HG02981 (cell line): ENCODE measurements at regions not wholly inside any gene's neighbourhood (a gene's known extent, or its start where the extent isn't known, plus 50 kb on each side); places are given as distances from the start of the nearest gene placed in this dataset.
"Not testable (repeated sequence)": the region's sequence is repeated elsewhere in the genome, so short reads cannot be mapped to it uniquely, and the experiment has no call there.

Experiments
- ATAC-seq: cut with Tn5 transposase; IDR thresholded peaks from one replicate; pipeline ENCODE4 v1.9.1; 2021; ENCODE audit warnings: mild to moderate bottlenecking, moderate library complexity; ENCODE audit not compliant: unreplicated experiment

DNA sequence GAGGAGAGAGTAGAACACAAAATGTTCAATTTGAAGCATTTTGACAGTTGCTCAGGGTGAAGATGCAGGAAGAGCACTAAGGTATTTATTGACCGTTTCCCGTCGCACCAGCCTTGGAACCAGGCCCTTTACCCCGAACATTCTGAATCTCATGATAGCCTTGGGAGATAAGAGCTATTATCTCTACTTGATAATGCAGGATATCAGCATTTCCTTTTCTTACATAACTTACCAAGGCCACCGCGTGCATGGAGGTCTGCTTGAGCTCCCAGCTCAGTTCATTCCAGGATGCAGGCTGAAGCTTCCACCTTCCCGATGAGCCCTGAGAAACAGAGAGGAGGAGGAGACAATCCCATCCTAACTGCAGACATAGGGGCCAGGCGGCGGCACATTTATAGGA lies 324.2 kb upstream of the COBL start:
- no peak for ATAC-seq

DNA sequence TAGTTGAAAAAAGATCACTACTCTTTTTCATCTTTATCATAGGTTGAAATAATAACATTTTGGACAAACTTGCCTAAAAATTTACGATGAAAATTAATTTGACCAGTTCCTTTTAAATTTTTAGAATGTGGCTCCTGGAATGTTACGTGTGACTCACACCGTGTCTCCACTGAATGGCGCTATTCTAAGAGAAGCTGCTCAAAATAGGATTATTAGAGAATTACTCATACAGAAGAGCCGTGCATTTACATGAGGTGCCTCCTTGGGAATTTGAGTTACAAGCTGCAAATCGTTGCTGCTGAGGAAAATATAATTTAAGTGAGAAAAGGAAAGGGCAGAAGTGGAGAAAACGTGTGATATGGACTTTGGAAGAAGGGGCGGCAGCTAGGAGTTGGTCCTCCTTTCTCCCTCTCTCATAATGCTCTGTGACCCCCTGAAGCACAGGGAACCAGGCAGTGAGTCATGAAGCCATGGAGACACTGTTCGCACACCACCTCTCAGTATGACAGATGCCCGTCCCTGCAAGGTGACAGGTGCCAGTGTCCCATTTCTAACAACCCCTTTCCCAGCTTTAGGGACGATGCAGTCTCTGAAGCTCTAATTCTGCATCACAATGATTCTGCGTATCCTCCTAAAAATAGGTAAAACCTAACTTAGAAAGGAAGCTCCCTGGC lies 323.2 kb upstream of the COBL start:
- ATAC-seq = no peak

DNA sequence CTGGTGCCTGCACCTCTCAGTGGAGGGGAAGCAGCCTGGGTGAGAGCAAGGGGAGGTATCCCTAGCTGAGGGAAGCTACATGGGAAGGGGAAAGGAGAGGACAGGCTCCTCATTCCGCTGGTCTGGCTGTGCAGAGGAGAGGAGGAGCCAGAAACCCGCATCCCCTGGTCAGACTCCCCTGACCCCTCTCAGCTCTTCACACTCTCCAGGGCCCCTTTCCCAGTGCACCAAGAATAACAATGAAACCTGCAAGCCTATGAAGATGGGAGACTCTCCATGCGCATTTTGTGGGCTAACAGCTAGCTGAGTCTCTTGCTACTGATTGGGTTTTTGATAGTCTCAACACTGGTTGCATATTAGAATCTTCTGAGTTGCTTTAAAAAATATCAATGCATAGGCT lies 319.9 kb upstream of the COBL start:
- ATAC-seq = no peak

DNA sequence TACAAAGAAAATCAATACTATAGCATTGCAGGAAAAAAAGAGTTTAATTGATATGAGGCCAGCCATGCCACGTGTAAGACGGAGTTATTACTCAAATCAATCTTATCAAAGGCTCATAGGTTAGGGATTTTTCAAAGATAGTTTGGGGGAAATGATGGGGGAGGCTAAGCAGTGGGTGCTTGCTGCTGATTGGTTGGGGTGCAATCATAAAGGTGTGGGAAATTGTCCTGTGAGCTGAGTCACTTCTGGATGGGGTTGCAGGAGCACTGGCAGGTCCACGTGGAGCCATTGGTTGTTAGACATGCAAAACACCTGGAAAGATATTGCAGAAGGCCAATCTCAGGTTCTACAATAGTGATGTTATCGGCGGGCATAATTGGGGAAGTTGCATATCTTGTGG lies 319.2 kb upstream of the COBL start:
- no peak for ATAC-seq

DNA sequence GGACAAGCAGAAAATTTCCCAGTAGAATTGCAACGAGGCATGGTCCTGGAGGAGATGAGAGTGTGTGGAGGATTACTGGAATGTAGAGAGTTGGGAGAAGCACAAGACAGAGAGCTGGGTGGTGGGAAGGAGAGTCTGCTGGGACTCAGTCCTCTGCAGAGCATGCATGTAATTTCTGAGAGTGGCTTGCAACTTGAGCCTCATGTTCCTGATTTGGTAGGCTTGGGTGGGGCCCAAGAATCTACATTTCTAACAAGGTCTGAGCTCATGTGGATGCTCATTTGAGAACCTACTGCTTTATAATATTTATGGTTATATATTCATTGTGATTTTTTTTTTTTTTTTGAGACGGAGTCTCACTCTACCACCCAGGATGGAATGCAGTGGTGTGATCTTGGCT lies 317.9 kb upstream of the COBL start:
- no peak for ATAC-seq

DNA sequence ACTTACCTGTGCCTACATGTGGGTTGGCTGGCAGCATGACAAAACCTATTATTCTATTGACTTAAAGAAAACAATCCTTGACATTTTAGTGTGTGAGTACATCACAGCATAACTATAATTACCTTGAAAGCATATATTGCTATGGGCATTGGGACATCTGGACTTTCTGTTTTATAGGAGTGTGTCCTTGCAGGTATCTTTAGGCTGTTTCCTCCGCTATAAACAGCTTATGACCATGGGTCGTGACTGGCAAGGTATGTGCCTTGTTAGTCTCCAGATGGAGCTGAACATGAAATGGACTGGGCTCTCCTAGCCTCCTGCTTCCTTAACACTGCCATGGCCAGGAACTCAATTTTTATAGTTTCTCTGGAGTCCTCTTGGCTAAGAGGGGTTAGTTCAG lies 317.4 kb upstream of the COBL start:
- ATAC-seq = no peak

DNA sequence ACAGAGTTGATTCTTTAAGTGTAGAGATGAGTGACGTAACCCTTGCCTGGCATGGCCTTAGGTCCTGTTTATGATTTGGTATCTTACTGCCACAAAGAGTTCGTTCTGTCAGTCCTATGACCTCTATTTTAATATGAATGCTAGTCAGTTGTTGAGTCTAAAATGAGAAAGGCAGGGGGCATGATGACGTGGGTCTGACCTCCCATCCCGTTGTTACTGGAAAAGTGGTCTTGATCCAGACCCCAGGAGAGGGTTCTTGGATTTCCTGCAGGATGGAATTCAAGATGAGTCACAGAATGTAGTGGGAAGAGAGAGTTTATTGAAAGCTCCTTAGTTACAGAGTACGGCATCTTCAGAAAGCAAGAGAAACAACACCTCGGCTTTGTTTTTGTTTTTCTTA lies 317.0 kb upstream of the COBL start:
- no peak for ATAC-seq

DNA sequence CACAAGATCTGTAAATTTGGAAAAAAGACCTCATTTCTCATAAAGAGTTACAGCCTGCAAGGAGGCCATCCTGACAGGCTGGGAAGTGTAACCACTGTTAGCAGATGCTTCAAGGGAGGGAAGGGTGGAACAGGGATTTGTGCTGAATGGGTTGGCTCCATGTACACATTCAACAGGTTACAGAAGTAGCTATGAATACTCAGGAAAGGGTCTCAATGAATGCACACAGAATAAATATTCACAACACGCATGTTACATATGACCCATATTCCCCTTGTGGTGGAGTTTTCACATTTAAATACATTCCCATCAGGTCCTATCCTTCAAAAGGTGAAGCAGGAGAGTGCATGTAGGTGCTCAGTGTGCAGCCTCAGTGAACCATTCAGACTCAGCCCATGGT lies 316.4 kb upstream of the COBL start:
- ATAC-seq = no peak

DNA sequence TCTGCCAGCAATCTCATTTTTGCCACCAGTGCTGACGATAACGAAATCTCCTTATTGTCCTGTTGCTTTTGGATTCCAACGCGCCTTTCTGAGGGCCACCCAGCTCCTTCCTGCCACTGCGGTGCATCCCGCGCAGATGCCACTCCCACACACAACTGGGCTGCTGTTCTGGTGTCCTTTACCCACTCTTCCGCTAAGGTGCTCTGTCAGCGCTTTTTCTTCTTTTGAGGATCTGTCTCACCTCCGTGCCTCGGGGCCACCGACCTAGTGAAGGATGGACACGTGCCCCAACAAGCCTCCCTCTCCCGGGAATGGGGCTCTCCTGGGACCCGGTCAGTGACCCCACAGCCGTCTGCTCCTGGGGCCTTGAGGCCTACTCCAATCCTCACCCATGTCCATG lies 314.3 kb upstream of the COBL start:
- no peak for ATAC-seq

DNA sequence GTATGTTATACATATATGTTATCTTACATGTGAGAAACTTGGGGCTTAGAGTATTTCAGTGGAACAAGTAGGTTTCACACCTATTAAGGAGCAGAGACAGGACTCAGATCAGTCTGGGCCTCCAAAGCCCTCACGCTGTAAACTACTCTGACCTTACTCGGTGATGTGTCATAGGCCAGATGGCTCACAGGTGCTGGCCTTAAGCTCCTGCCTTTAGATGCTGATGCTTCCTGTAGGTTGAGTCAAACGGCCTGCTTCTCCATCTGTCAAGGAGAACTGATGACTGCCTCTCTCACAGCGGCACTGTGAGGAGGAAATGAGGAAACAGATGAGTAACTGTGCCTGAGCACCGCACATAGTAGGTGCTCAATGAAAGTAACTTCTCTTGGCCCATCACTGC lies 312.6 kb upstream of the COBL start:
- ATAC-seq = no peak

DNA sequence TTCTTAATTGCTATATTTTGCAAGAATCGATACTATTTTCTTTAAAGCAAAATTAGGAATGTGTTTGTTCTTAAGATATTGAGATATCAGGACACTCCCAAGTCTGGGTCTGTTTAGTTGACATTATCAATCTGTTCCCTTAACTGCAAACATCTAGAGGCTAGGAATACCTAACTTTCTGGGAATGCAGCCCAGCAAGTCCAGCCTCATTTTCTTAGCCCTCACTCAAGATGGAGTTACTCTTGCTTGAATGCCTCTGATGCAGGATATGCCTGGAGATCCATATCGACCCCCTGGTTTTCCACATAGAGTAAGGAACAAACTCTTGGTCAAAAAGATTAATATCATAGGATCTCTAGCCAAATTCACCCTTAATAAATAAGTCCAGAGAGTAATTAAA lies 305.3 kb upstream of the COBL start:
- ATAC-seq = no peak

DNA sequence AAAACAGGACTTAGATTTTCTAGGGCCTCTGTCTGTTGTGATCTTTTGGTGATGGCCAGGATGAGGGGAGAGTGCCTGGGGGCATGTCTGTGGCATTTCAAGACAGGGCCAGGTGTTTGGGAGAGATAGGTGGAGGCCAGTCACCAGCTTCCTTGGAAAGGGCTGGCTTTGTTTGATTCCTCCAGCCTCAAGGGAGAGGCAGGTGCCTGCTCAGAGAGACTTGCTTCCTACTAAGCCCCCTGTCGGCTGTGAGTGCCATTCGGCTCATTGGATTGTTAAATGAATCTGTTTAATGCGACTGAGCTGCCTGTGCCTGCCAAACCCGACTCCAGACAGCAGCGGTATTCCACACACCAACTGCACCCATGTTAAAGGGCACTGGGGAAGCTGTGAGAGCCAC lies 304.1 kb upstream of the COBL start:
- ATAC-seq = no peak

DNA sequence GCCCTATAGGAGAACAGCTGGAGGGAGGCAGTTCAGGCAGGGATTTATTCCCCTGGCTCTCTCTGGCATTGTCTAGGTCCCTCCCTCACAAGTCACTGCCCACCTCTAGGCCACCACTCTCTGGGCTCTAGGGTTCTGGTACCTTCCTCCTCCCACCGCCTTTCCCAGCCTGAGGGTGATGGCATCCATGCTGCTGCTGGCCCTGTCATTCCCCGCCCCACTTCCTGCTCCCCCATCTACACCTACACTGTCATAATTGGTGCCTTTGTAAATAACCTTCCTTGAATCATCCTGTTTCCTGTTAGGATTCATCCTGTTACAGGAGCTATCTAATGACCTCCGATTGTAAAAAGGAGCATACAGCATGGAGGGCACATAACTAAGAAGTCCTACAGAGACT lies 303.3 kb upstream of the COBL start:
- ATAC-seq = no peak

DNA sequence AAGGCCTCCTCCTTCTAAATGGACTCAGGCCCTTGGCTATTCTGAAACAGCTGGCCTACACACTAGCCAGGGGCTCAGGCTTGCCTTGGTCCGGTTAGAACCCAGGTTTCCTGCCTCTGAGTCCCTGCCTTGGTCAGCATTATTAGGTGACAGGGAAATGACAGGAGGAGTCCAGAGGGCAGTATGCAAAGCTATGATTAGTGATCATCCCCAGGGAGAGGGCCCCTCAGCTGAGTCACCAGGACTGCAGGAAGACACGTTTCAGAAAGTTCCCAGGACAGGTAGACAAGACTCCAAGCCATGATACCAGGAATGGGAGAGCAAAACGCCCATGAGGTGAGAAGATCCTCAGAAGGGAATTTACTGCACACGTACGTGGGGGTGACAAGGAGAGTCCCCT lies 301.1 kb upstream of the COBL start:
- ATAC-seq = no peak

DNA sequence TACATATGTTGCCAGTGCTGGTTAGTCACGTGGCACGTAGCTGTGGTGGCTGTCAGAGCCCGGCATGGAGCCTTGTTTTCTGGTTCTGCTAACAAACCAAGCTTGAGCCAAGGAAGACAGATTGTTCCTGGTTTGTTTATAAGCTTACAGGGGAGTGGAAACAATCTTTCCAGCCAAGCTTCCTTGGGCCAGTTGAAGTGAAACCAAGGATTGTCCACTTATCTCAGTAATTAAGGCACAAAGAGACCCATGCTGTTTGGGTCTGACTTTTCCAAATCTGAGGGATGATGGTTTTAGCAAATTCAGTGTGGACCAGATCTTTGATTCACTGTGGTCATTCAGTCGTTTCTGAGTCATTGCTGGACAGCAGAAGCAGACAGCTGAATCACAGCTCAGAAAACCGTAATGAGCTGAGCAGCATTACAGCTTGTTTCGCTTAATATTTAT lies 297.3 kb upstream of the COBL start:
- no peak for ATAC-seq

DNA sequence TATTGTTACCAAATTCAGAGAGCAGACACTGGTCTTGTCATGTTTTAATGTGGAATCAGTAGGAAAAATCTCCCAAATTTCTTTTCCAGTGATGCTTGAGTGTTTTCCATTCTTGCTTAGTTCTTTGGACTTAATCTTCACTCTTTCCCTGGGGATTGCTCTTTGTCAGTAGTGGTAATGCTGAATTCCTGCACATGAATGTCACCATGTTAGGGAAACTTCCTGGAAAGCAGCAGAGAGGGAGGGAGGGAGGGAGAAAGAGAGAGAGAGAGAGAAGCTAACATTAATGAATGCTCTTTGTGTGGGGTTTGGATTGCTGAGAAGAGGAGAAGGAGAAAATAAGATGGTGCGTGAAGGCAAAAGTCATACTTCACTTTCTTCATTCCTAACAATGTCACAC lies 295.3 kb upstream of the COBL start:
- ATAC-seq = no peak

DNA sequence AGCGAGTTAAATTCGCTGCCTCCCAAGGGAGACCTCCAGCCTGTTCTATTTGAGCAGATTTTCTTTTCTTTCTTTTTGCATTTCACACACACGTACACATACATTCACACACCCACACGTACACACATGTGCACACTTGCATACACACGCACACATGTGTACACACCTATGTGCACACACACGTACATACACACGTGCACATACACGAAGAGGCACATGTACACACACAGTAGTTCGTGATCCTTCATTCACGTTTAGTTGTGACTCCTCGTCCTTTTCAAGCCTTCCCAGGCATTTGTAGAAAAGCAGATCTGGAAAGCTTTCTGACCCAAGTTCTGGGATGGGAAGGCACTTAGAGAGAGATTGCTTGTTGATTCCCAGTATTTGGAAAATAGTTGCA lies 290.8 kb upstream of the COBL start:
- no peak for ATAC-seq

DNA sequence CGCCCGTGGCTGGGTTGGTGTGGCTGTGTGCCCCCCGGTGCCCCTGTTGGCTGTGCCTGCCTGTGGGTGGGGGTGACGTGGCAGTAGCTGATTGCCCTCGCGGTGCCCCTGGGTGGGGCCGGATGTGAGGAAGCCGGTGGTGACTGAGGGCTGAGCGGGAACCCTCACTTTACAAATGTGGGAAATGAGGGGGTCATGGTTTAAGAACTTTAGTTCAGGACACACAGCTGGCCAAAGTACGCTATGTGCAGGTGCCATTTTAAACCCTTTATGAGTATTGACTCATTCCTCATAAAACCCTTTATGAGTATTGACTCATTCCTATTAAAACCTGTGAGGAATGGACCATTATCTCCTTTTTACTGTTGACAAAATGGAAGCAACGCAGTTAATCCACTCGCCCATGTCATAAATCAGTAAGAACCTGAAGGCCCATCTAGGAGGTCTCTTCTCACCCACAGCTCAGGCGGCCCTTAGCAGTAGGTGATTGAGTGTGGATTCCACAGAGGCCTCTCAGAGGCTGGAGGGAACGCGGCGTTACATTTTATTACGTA lies 290.1 kb upstream of the COBL start:
- no peak for ATAC-seq

DNA sequence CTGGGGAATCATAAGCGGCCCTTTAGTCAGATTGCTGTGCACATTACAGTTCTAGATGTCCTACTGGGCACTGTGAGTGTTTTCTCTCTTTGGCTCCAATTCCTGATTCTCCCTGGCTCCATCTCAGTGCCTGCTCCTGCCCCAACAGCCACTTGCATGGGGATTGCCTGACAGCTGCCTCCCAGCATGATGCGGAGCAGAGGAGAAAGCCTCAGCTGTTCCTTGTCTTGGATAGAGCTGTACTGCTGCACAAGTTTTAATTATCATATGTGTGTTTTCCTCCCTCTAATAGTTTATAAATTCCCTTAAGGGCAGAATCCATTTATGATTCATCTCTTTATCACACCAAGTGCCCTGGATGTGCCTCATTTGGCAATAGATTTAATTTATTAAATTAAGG lies 285.8 kb upstream of the COBL start:
- ATAC-seq = no peak

DNA sequence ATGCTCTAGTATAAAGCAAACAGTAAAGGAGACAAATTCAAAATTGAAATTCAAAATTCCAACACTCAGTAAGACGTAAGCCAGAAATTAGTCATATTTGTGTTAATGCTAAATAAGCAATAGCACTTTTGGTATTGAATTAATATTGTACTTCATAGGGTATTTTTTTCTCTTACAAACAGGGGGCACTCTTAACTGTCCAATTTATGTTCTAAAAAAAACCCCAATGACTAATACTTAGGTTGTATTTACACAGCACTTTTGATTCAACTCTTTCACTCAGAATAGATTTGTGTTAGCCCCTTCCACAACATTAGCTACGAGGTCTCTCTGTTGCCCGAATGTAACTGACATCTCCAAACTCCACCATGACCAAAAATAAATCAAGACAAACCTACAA lies 284.9 kb upstream of the COBL start:
- no peak for ATAC-seq

DNA sequence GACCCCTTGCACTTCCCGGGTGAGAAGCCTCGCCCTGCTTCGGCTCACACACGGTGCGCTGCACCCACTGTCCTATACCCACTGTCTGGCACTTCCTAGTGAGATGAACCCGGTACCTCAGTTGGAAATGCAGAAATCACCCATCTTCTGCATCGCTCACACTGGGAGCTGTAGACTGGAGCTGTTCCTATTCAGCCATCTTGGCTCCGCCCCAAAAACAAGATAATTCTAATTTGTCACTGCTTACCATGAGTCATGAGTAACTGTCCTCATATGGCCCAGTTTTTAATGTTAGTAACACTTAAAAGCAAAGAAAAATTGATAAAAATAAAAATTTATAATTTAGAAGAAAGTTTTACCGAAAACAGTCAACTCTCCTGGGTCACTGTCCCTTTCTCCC lies 283.3 kb upstream of the COBL start:
- not testable (repeated sequence) for ATAC-seq

DNA sequence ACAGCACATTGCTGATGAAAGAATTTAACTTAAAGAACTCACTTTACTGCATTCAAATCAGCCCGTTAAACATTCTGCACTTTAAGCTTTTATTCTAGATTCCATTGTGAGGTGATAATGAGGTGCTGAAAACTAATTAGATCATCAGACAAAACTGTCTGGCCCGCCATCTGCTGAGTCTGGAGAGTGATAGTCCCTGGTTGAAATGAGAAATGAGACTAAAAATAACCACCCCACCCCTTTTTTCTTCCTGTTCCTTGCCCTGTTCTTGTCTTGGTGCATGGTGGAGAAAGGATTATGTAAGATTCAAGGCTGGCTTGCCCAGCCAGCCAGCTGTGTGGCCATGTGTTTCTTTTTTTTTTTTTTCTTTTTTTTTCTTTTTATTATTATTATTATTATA lies 277.0 kb upstream of the COBL start:
- no peak for ATAC-seq
